Spleen (tissue), 11 donors: ENCODE measurements at regions not wholly inside any gene's neighbourhood (a gene's known extent, or its start where the extent isn't known, plus 50 kb on each side); places are given as distances from the start of the nearest gene placed in this dataset.

ENCODE experiments used
- DNase-seq: peaks from one replicate; pipeline ENCODE4 v3.0.0-alpha.2; 2020
- H3K27ac ChIP-seq, 8 donors: fragments of 200-600 bp; sonication (generic) in 7 of 8; 1 replicate in 4 of 8; 2 replicates in 4 of 8; pipeline versions ENCODE4 v1.5.0 to v1.8.0; 2016 to 2021; ENCODE audit warnings: inconsistent platforms in 4 of 8, mild to moderate bottlenecking in 4 of 8, moderate library complexity in 1 of 8
- H3K27me3 ChIP-seq, 7 donors: fragments of 200-600 bp; sonication (generic) in 6 of 7; replicated peaks in 1 of 7; 1 replicate in 4 of 7; 2 replicates in 3 of 7; pipeline versions ENCODE4 v1.5.0 to v1.8.0; 2016 to 2021; ENCODE audit warnings: inconsistent platforms in 3 of 7, mild to moderate bottlenecking in 1 of 7
- H3K36me3 ChIP-seq, 6 donors: fragments of 200-600 bp; sonication (generic) in 5 of 6; 1 replicate in 4 of 6; 2 replicates in 2 of 6; pipeline versions ENCODE4 v1.5.0 to v1.8.0; 2016 to 2021; ENCODE audit warnings: inconsistent platforms in 2 of 6
- H3K4me1 ChIP-seq, 6 donors: fragments of 200-600 bp; sonication (generic) in 5 of 6; 1 replicate in 3 of 6; 2 replicates in 3 of 6; pipeline versions ENCODE4 v1.5.0 to v1.8.0; 2016 to 2021; ENCODE audit warnings: inconsistent platforms in 3 of 6
- H3K4me3 ChIP-seq, 8 donors: fragments of 200-600 bp; sonication (generic) in 7 of 8; 1 replicate in 4 of 8; 2 replicates in 4 of 8; pipeline versions ENCODE4 v1.5.0 to v1.8.0; 2016 to 2021; ENCODE audit warnings: inconsistent platforms in 4 of 8, mild to moderate bottlenecking in 4 of 8, moderate library complexity in 2 of 8
- H3K9me3 ChIP-seq, 8 donors: fragments of 200-600 bp; sonication (generic) in 7 of 8; 1 replicate in 4 of 8; 2 replicates in 4 of 8; pipeline versions ENCODE4 v1.5.0 to v1.8.0; 2016 to 2021; ENCODE audit warnings: inconsistent platforms in 4 of 8
- CTCF ChIP-seq, 11 experiments: fragments of 200-600 bp in 7 of 11; fragments of 450-650 bp in 4 of 11; sonication (generic) in 4 of 11; IDR thresholded peaks in 8 of 11; conservative IDR thresholded peaks in 3 of 11; 1 replicate in 7 of 11; 2 replicates in 4 of 11; pipeline versions ENCODE4 v1.4.0 to v1.8.0; 2016 to 2021; ENCODE audit warnings: antibody characterized with exemption in 11 of 11, inconsistent platforms in 4 of 11, mild to moderate bottlenecking in 1 of 11
- POLR2A ChIP-seq, 3 donors: fragments of 450-650 bp; IDR thresholded peaks; one replicate each; pipeline ENCODE4 v1.5.1; 2017; ENCODE audit warnings: antibody characterized with exemption in 3 of 3, mild to moderate bottlenecking in 1 of 3
- POLR2AphosphoS5 ChIP-seq, 3 donors: sonication (generic); formaldehyde crosslinking; IDR thresholded peaks; one replicate each; pipeline ENCODE4 v1.5.1; 2017; ENCODE audit warnings: antibody characterized with exemption in 3 of 3
- WGBS, 5 donors: extraction: QIAGEN DNeasy Blood & Tissue Kit in 3 of 5; methylation state at CpG; one replicate each; pipeline versions ENCODE4 v1.1.5 to v1.1.7; 2013 to 2018; 5-methylcytosine and 5-hydroxymethylcytosine counted together
- intact Hi-C: fragments of 100-400 bp; cut with DNase I; formaldehyde crosslinking; loops from one replicate; pipeline ENCODE4 v1.15.0; 2023; ENCODE audit warnings: low total_unique reads
- donor health status: healthy with polysubstance abuse.
- donor health status: DM: no; HTN: no; CAD: no; lungs with moderate emphysema.
- donor health status: DM: no; HTN: no; CAD: no.
- donor health status: Bipolar disorder and iron deficiency.
- donor health status: healthy.
- donor health status: DM: no; HTN: no; CAD: no.
- donor health status: DM: yes; HTN: yes; CAD: no.

DNA sequence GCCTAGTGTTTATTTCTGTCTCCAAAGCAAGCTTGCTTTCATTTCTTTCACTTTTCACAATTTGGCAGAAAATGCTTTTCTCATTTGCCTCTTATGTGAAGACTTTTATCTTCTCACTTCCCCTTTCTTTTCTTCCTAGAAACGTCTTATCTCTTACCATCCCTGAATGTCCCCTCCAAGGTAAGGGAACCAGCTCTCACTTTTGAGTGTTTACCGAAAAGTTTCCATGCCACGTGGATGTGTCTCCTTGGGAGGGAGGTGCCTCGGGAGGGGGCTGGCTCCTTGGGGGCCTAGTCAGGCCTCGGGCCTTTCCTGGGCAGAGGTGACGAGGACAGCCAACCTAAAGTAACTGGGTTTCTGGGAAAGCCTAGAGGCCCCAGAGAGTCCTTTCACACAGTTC, 127.4 kb downstream of the CD24 start:
- Histone ChIP-seq H3K27ac (peak overlapping the region in 4 of 8 donors; percentile 29 to 64 (median 48)), H3K36me3 (no peaks in the 10 kb centered on the region), H3K9me3 (peaks cover 0 to 8% (median 5%) of the 10 kb centered on the region in 8 donors), H3K4me1 (peaks cover 0 to 36% (median 19%) of the 10 kb centered on the region in 6 donors), H3K27me3 (no peaks in the 10 kb centered on the region), H3K4me3 (no peak overlapping the region)
- intact Hi-C loops, result no loop called here
- no peak for DNase-seq
- TF ChIP-seq CTCF (IDR thresholded peaks at IDR 0.05 in 8 of 11, conservative IDR thresholded peaks at IDR 0.05 in 3 of 11) (no peak), POLR2A (IDR thresholded peaks at IDR 0.05) (no peak), POLR2AphosphoS5 (IDR thresholded peaks at IDR 0.05) (no peak)
- 57 to 71% (median 66%) methylated on average over 6 of the region's 6 CpGs for WGBS, 5 donors

DNA sequence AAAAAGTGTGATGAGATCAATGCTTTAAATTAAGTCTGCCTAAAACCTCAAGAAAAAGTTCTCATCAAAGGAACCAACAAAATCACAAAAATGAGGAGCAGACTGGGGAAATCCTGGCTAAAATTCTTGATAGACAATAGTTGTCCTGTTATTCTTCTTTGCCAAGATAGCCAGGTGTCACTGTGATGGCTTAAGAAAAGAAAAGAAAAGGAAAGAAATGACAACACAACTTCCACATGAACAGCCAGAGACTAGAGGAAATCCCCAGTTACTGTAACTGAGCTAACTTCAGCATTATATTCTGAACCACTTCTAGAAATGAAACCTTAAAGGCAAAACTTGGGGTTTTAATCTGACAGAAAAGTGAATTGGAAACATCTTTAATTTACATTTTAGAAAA, 129.6 kb downstream of the CD24 start:
- peak overlapping the region in 1 of 8 donors; percentile 23 for H3K27ac ChIP-seq
- TF ChIP-seq POLR2AphosphoS5 (IDR thresholded peaks at IDR 0.05), result no peak
- TF ChIP-seq POLR2A (IDR thresholded peaks at IDR 0.05), result no peak
- TF ChIP-seq CTCF (IDR thresholded peaks at IDR 0.05 in 8 of 11, conservative IDR thresholded peaks at IDR 0.05 in 3 of 11), result no peak
- DNase-seq, result no peak
- H3K27me3 ChIP-seq, result no peaks in the 10 kb centered on the region
- no peak overlapping the region for H3K4me3 ChIP-seq
- no peaks in the 10 kb centered on the region for H3K9me3 ChIP-seq
- intact Hi-C loops, result no loop called here
- no peaks in the 10 kb centered on the region for H3K36me3 ChIP-seq
- peaks cover 0 to 33% (median 19%) of the 10 kb centered on the region in 6 donors for H3K4me1 ChIP-seq

GRCh38 chr6:106832766-106833510, 141.6 kb downstream of the CD24 start:
- Histone ChIP-seq H3K4me1 (no peaks in the 10 kb centered on the region), H3K27ac (no peak overlapping the region), H3K4me3 (no peak overlapping the region), H3K9me3 (peaks cover 0 to 15% (median 2%) of the 10 kb centered on the region in 8 donors), H3K36me3 (no peaks in the 10 kb centered on the region), H3K27me3 (no peaks in the 10 kb centered on the region)
- TF ChIP-seq POLR2A (IDR thresholded peaks at IDR 0.05), result no peak
- no peak for TF ChIP-seq POLR2AphosphoS5 (IDR thresholded peaks at IDR 0.05)
- no peak for TF ChIP-seq CTCF (IDR thresholded peaks at IDR 0.05 in 8 of 11, conservative IDR thresholded peaks at IDR 0.05 in 3 of 11)
- intact Hi-C loops, result no loop called here
- WGBS, 5 donors, result 77 to 87% (median 79%) methylated on average over 6 of the region's 6 CpGs
- no peak for DNase-seq

DNA sequence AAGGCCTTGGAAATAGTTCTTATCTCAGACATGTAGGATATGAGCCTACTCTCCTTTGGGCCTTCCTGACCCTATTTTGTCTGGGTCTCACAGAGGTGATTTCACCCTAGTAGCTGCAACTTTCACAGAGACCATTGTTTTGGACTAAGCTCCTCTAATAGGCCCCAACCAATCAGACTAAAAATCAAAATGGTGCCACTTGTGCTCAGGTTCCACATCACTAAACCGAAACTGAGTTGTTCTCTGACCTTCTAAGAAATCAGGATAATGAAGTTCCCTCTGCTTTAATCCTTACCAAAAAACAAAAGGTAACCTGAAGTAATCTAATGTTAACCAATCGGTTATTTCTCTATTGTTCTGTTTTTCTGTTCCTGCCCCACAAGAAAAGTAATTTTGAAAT, 143.6 kb downstream of the CD24 start:
- Histone ChIP-seq H3K27ac (no peak overlapping the region), H3K9me3 (peaks cover 0 to 16% (median 2%) of the 10 kb centered on the region in 8 donors), H3K27me3 (no peaks in the 10 kb centered on the region), H3K4me3 (no peak overlapping the region), H3K36me3 (no peaks in the 10 kb centered on the region), H3K4me1 (no peaks in the 10 kb centered on the region)
- 60 to 87% (median 72%) methylated on average over 2 of the region's 2 CpGs for WGBS, 5 donors
- intact Hi-C loops, result no loop called here
- DNase-seq, result no peak
- TF ChIP-seq CTCF (IDR thresholded peaks at IDR 0.05 in 8 of 11, conservative IDR thresholded peaks at IDR 0.05 in 3 of 11) (no peak), POLR2A (IDR thresholded peaks at IDR 0.05) (no peak), POLR2AphosphoS5 (IDR thresholded peaks at IDR 0.05) (no peak)
